Natural killer cell treated with Interleukin-12 subunit alpha and Interleukin-12 subunit beta and Interleukin-15 and Interleukin-18, amount 100 ng/mL, for 72 hours (primary cell): ENCODE measurements at regions not wholly inside any gene's neighbourhood (a gene's known extent, or its start where the extent isn't known, plus 50 kb on each side); places are given as distances from the start of the nearest gene placed in this dataset.

Source experiments
- ATAC-seq, 2 donors: fragments of 150-1000 bp; cut with Tn5 transposase in 1 of 2; sonication (Bioruptor Pico), chemical (Tn5 transposase) in 1 of 2; 2 replicates each; pipeline ENCODE4 v1.10.0; 2021
- DNase-seq: peaks from one replicate; pipeline ENCODE4 v3.0.0; 2022; ENCODE audit warnings: low spot score
- H3K27ac Mint-ChIP-seq, 2 donors: 1 replicate in 1 of 2; 2 replicates in 1 of 2; pipeline ENCODE4 v1.8.0; 2022; ENCODE audit warnings: mixed read lengths in 2 of 2, mild to moderate bottlenecking in 1 of 2, moderate library complexity in 1 of 2
- H3K27me3 Mint-ChIP-seq, 2 donors: 1 replicate in 1 of 2; 2 replicates in 1 of 2; pipeline ENCODE4 v1.8.0; 2022; ENCODE audit warnings: mixed read lengths in 2 of 2
- H3K36me3 Mint-ChIP-seq: one replicate; pipeline ENCODE4 v1.8.0; 2022; ENCODE audit warnings: mixed read lengths
- H3K4me1 Mint-ChIP-seq, 2 donors: 1 replicate in 1 of 2; 2 replicates in 1 of 2; pipeline ENCODE4 v1.8.0; 2022; ENCODE audit warnings: low read depth in 2 of 2, mixed read lengths in 2 of 2, mild to moderate bottlenecking in 1 of 2
- H3K4me3 Mint-ChIP-seq: one replicate; pipeline ENCODE4 v1.8.0; 2022; ENCODE audit warnings: mixed read lengths
- H3K9me3 Mint-ChIP-seq: 2 replicates; pipeline ENCODE4 v1.8.0; 2022; ENCODE audit warnings: mixed read lengths

- no peak overlapping the region for H3K27ac Mint-ChIP-seq
- H3K9me3 Mint-ChIP-seq, result peaks cover 7% of the 10 kb centered on the region
- no peaks in the 10 kb centered on the region for H3K36me3 Mint-ChIP-seq
- DNase-seq (no peak), ATAC-seq (no peak)
- H3K27me3 Mint-ChIP-seq, result no peaks in the 10 kb centered on the region
- H3K4me3 Mint-ChIP-seq, result no peak overlapping the region
- no peaks in the 10 kb centered on the region for H3K4me1 Mint-ChIP-seq
Measured at GRCh38 chr3:99242271-99242670, 340.8 kb upstream of the DCBLD2 start.

- Mint-ChIP-seq H3K27ac (no peak overlapping the region), H3K36me3 (no peaks in the 10 kb centered on the region), H3K9me3 (peaks cover 15% of the 10 kb centered on the region), H3K4me3 (no peak overlapping the region), H3K4me1 (no peaks in the 10 kb centered on the region), H3K27me3 (no peaks in the 10 kb centered on the region)
- no peak for DNase-seq
- no peak for ATAC-seq
Measured at GRCh38 chr3:99240700-99241099, 339.2 kb upstream of the DCBLD2 start.

GRCh38 chr3:99236576-99236975 is 335.1 kb upstream of the DCBLD2 start:
- Mint-ChIP-seq H3K4me3 (no peak overlapping the region), H3K36me3 (no peaks in the 10 kb centered on the region), H3K27me3 (no peaks in the 10 kb centered on the region), H3K27ac (no peak overlapping the region), H3K9me3 (peaks cover 17% of the 10 kb centered on the region), H3K4me1 (no peaks in the 10 kb centered on the region)
- DNase-seq (no peak), ATAC-seq (no peak)

- Mint-ChIP-seq H3K27ac (no peak overlapping the region), H3K27me3 (no peaks in the 10 kb centered on the region), H3K4me1 (no peaks in the 10 kb centered on the region), H3K36me3 (no peaks in the 10 kb centered on the region), H3K4me3 (no peak overlapping the region), H3K9me3 (peaks cover 14% of the 10 kb centered on the region)
- DNase-seq (no peak), ATAC-seq (no peak)
Measured at GRCh38 chr3:99232696-99233095, 331.2 kb upstream of the DCBLD2 start.

- no peak for ATAC-seq
- no peak overlapping the region for H3K4me3 Mint-ChIP-seq
- H3K4me1 Mint-ChIP-seq, result no peaks in the 10 kb centered on the region
- H3K27me3 Mint-ChIP-seq, result no peaks in the 10 kb centered on the region
- peaks cover 16% of the 10 kb centered on the region for H3K9me3 Mint-ChIP-seq
- no peaks in the 10 kb centered on the region for H3K36me3 Mint-ChIP-seq
- H3K27ac Mint-ChIP-seq, result no peak overlapping the region
- DNase-seq, result no peak
Measured at GRCh38 chr3:99218468-99218867, 317.0 kb upstream of the DCBLD2 start.

GRCh38 chr3:99212969-99213368 is 311.5 kb upstream of the DCBLD2 start:
- H3K9me3 Mint-ChIP-seq, result peaks cover 8% of the 10 kb centered on the region
- H3K27ac Mint-ChIP-seq, result no peak overlapping the region
- no peak for DNase-seq
- no peak for ATAC-seq
- no peak overlapping the region for H3K4me3 Mint-ChIP-seq
- no peaks in the 10 kb centered on the region for H3K4me1 Mint-ChIP-seq
- no peaks in the 10 kb centered on the region for H3K27me3 Mint-ChIP-seq
- no peaks in the 10 kb centered on the region for H3K36me3 Mint-ChIP-seq

- ATAC-seq, result no peak
- H3K4me1 Mint-ChIP-seq, result no peaks in the 10 kb centered on the region
- H3K27ac Mint-ChIP-seq, result no peak overlapping the region
- H3K4me3 Mint-ChIP-seq, result no peak overlapping the region
- no peaks in the 10 kb centered on the region for H3K27me3 Mint-ChIP-seq
- no peak for DNase-seq
- H3K36me3 Mint-ChIP-seq, result no peaks in the 10 kb centered on the region
- H3K9me3 Mint-ChIP-seq, result peaks cover 8% of the 10 kb centered on the region
Measured at GRCh38 chr3:99211309-99211708, 309.8 kb upstream of the DCBLD2 start.

GRCh38 chr3:99199021-99199420 is 297.5 kb upstream of the DCBLD2 start:
- peaks cover 6% of the 10 kb centered on the region for H3K9me3 Mint-ChIP-seq
- H3K27ac Mint-ChIP-seq, result no peak overlapping the region
- H3K4me1 Mint-ChIP-seq, result no peaks in the 10 kb centered on the region
- H3K27me3 Mint-ChIP-seq, result no peaks in the 10 kb centered on the region
- ATAC-seq, result no peak
- no peak for DNase-seq
- H3K36me3 Mint-ChIP-seq, result no peaks in the 10 kb centered on the region
- no peak overlapping the region for H3K4me3 Mint-ChIP-seq

GRCh38 chr3:99191186-99191585 is 289.7 kb upstream of the DCBLD2 start:
- H3K9me3 Mint-ChIP-seq, result peaks cover 14% of the 10 kb centered on the region
- DNase-seq (no peak), ATAC-seq (no peak)
- no peaks in the 10 kb centered on the region for H3K27me3 Mint-ChIP-seq
- H3K4me3 Mint-ChIP-seq, result no peak overlapping the region
- peaks cover 5% of the 10 kb centered on the region for H3K36me3 Mint-ChIP-seq
- H3K27ac Mint-ChIP-seq, result no peak overlapping the region
- no peaks in the 10 kb centered on the region for H3K4me1 Mint-ChIP-seq

GRCh38 chr3:99188936-99189335 is 287.4 kb upstream of the DCBLD2 start:
- Mint-ChIP-seq H3K9me3 (peaks cover 14% of the 10 kb centered on the region), H3K4me1 (no peaks in the 10 kb centered on the region), H3K4me3 (no peak overlapping the region), H3K27ac (no peak overlapping the region), H3K36me3 (peaks cover 5% of the 10 kb centered on the region), H3K27me3 (no peaks in the 10 kb centered on the region)
- ATAC-seq (no peak), DNase-seq (no peak)

- no peaks in the 10 kb centered on the region for H3K27me3 Mint-ChIP-seq
- H3K9me3 Mint-ChIP-seq, result peaks cover 6% of the 10 kb centered on the region
- no peak overlapping the region for H3K27ac Mint-ChIP-seq
- DNase-seq (no peak), ATAC-seq (no peak)
- no peaks in the 10 kb centered on the region for H3K36me3 Mint-ChIP-seq
- H3K4me3 Mint-ChIP-seq, result no peak overlapping the region
- no peaks in the 10 kb centered on the region for H3K4me1 Mint-ChIP-seq
Measured at GRCh38 chr3:99186016-99186415, 284.5 kb upstream of the DCBLD2 start.

GRCh38 chr3:99176169-99176964 is 274.9 kb upstream of the DCBLD2 start:
- no peaks in the 10 kb centered on the region for H3K4me1 Mint-ChIP-seq
- no peak overlapping the region for H3K4me3 Mint-ChIP-seq
- no peak overlapping the region for H3K27ac Mint-ChIP-seq
- ATAC-seq (no peak), DNase-seq (no peak)
- H3K9me3 Mint-ChIP-seq, result peaks cover 3% of the 10 kb centered on the region
- H3K36me3 Mint-ChIP-seq, result no peaks in the 10 kb centered on the region
- H3K27me3 Mint-ChIP-seq, result no peaks in the 10 kb centered on the region

GRCh38 chr3:99175276-99175812 is 273.8 kb upstream of the DCBLD2 start:
- no peak overlapping the region for H3K4me3 Mint-ChIP-seq
- DNase-seq (no peak), ATAC-seq (no peak)
- H3K9me3 Mint-ChIP-seq, result peaks cover 3% of the 10 kb centered on the region
- H3K27ac Mint-ChIP-seq, result no peak overlapping the region
- H3K27me3 Mint-ChIP-seq, result no peaks in the 10 kb centered on the region
- H3K36me3 Mint-ChIP-seq, result no peaks in the 10 kb centered on the region
- H3K4me1 Mint-ChIP-seq, result no peaks in the 10 kb centered on the region

- Mint-ChIP-seq H3K9me3 (peaks cover 4% of the 10 kb centered on the region), H3K27me3 (no peaks in the 10 kb centered on the region), H3K27ac (no peak overlapping the region), H3K4me1 (no peaks in the 10 kb centered on the region), H3K36me3 (no peaks in the 10 kb centered on the region), H3K4me3 (no peak overlapping the region)
- no peak for DNase-seq
- ATAC-seq, result no peak
Measured at GRCh38 chr3:99172736-99173657, 271.5 kb upstream of the DCBLD2 start.
